Endothelial cell of umbilical vein (primary cell): ENCODE measurements at regions not wholly inside any gene's neighbourhood (a gene's known extent, or its start where the extent isn't known, plus 50 kb on each side); places are given as distances from the start of the nearest gene placed in this dataset.

Source experiments
- BruUV-seq: library from RNA; stranded (reverse); fragments of 400-500 nt; replicated peaks from 2 replicates; lab custom pipeline; 2021; lab: Mats Ljungman, UMichigan
- CTCF ChIA-PET: fragments of 300-600, 350-600 bp; sonication (Branson Sonifier 250); formaldehyde crosslinking; loops from one replicate; lab custom pipeline; 2021; ENCODE audit warnings: antibody characterized with exemption, inconsistent platforms; lab: Charles Lee
- POLR2A ChIA-PET: fragments of 300-600, 350-600 bp; sonication (Branson Sonifier 250); formaldehyde crosslinking; loops from one replicate; lab custom pipeline; 2021; ENCODE audit warnings: antibody characterized with exemption, inconsistent platforms; lab: Charles Lee
- DNase-seq: peaks from one replicate; pipeline ENCODE4 v3.0.0-alpha.2; 2011; ENCODE audit warnings: low read depth, low spot score
- FAIRE-seq: peaks from 2 replicates; lab custom pipeline; 2011; peaks lifted over from hg19 to GRCh38; lab: Jason Lieb, UNC
- H2AFZ ChIP-seq: 2 replicates; pipeline ENCODE4 v1.6.0; 2012; ENCODE audit warnings: low read depth, low read length, control low read depth, inconsistent platforms
- H3K27ac ChIP-seq: 2 replicates; pipeline ENCODE4 v1.5.1; 2011; ENCODE audit warnings: low read depth, mild to moderate bottlenecking, control low read depth, low read length, moderate library complexity; ENCODE audit not compliant: insufficient read depth
- H3K27me3 ChIP-seq, 2 experiments: 2 replicates each; pipeline versions ENCODE4 v1.6.0 to v1.6.1; 2011; ENCODE audit warnings: low read length in 2 of 2, mixed read lengths in 1 of 2; ENCODE audit not compliant: control insufficient read depth in 2 of 2, insufficient read depth in 2 of 2
- H3K36me3 ChIP-seq, 2 experiments: 2 replicates in 1 of 2; 3 replicates in 1 of 2; pipeline ENCODE4 v1.5.1; 2011; ENCODE audit warnings: low read length in 2 of 2, mild to moderate bottlenecking in 1 of 2, moderate library complexity in 1 of 2; ENCODE audit not compliant: control insufficient read depth in 2 of 2, insufficient read depth in 2 of 2; ENCODE audit errors: extremely low read depth in 1 of 2
- H3K4me1 ChIP-seq: 3 replicates; pipeline ENCODE4 v1.5.1; 2011; ENCODE audit warnings: mild to moderate bottlenecking, low read length; ENCODE audit not compliant: control insufficient read depth, insufficient read depth; ENCODE audit errors: extremely low read depth
- H3K4me2 ChIP-seq: 2 replicates; pipeline ENCODE4 v1.6.1; 2011; ENCODE audit warnings: low read length, control low read depth, mixed read lengths; ENCODE audit not compliant: insufficient read depth
- H3K4me3 ChIP-seq, 3 experiments: fragments of 200-600 bp in 1 of 3; sonication (generic), shearing (Covaris generic) in 1 of 3; replicated peaks in 1 of 3; 2 replicates each; pipeline ENCODE4 v1.5.1; 2011 to 2016; ENCODE audit warnings: control low read depth in 3 of 3, low read length in 3 of 3, mild to moderate bottlenecking in 2 of 3, inconsistent platforms in 1 of 3, low read depth in 1 of 3, moderate library complexity in 1 of 3; ENCODE audit not compliant: insufficient read depth in 1 of 3
- H3K79me2 ChIP-seq: 2 replicates; pipeline ENCODE4 v1.6.0; 2012; ENCODE audit warnings: low read length, inconsistent platforms; ENCODE audit not compliant: control insufficient read depth, insufficient read depth
- H3K9ac ChIP-seq: replicated peaks from 2 replicates; pipeline ENCODE3; 2011; ENCODE audit warnings: low read length, control low read depth; ENCODE audit not compliant: insufficient read depth; ENCODE audit errors: extremely low read depth
- H3K9me1 ChIP-seq: replicated peaks from 3 replicates; pipeline ENCODE4 v1.6.0; 2011; ENCODE audit warnings: mild to moderate bottlenecking, low read length; ENCODE audit not compliant: control insufficient read depth, insufficient read depth; ENCODE audit errors: extremely low read depth
- H3K9me3 ChIP-seq: replicated peaks from 2 replicates; pipeline ENCODE4 v1.5.1; 2012; ENCODE audit warnings: low read length, inconsistent platforms; ENCODE audit not compliant: control insufficient read depth, insufficient read depth
- H4K20me1 ChIP-seq: replicated peaks from 2 replicates; pipeline ENCODE3; 2011; ENCODE audit warnings: mild to moderate bottlenecking, low read length; ENCODE audit not compliant: control insufficient read depth, insufficient read depth; ENCODE audit errors: extremely low read depth
- CTCF ChIP-seq, 2 donors: IDR thresholded peaks; 1 replicate in 1 of 2; 2 replicates in 1 of 2; pipeline ENCODE4 v1.5.1; 2011; ENCODE audit warnings: low read length in 2 of 2, mild to moderate bottlenecking in 2 of 2, moderate library complexity in 2 of 2, control low read depth in 1 of 2, inconsistent platforms in 1 of 2, low read depth in 1 of 2; ENCODE audit not compliant: insufficient read depth in 1 of 2; ENCODE audit errors: extremely low read depth in 1 of 2
- EZH2 ChIP-seq: IDR thresholded peaks from 2 replicates; pipeline ENCODE4 v1.6.1; 2012; ENCODE audit warnings: borderline replicate concordance, low read depth, mild to moderate bottlenecking, moderate library complexity, low read length, inconsistent platforms; ENCODE audit not compliant: severe bottlenecking
- FOS ChIP-seq: IDR thresholded peaks from 2 replicates; pipeline ENCODE4 v1.6.1; 2011; ENCODE audit warnings: mild to moderate bottlenecking, low read length, moderate library complexity, borderline replicate concordance; ENCODE audit not compliant: insufficient read depth
- GATA2 ChIP-seq: IDR thresholded peaks from 2 replicates; pipeline ENCODE4 v1.7.0; 2011; ENCODE audit warnings: low read depth, mild to moderate bottlenecking, moderate library complexity, mixed read lengths, low read length; ENCODE audit not compliant: insufficient read length, insufficient read depth
- JUN ChIP-seq: IDR thresholded peaks from 2 replicates; pipeline ENCODE4 v1.6.1; 2011; ENCODE audit warnings: borderline replicate concordance, low read depth; ENCODE audit not compliant: insufficient read length, insufficient read depth
- MAX ChIP-seq: IDR thresholded peaks from 2 replicates; pipeline ENCODE4 v1.6.1; 2011; ENCODE audit not compliant: insufficient read depth, insufficient read length
- MYC ChIP-seq: IDR thresholded peaks from one replicate; pipeline ENCODE4 v1.6.1; 2011; ENCODE audit warnings: mild to moderate bottlenecking, low read depth, low read length
- POLR2A ChIP-seq: IDR thresholded peaks from 2 replicates; pipeline ENCODE4 v1.6.1; 2012; ENCODE audit warnings: low read depth, mild to moderate bottlenecking, control low read depth, low read length
- POLR2AphosphoS5 ChIP-seq: IDR thresholded peaks from 2 replicates; pipeline ENCODE4 v1.6.1; 2012; ENCODE audit warnings: low read depth, mild to moderate bottlenecking, control low read depth, low read length, moderate library complexity; ENCODE audit not compliant: insufficient read depth
- dilution Hi-C: fragments of 300-500 bp; cut with MboI; formaldehyde crosslinking; loops from one replicate; pipeline ENCODE4 v1.15.0; 2019; ENCODE audit warnings: low sequenced_read_pairs; ENCODE audit not compliant: extremely low pct_ligation_motif_present
- intact Hi-C: fragments of 100-400 bp; cut with micrococcal nuclease; formaldehyde crosslinking; loops from one replicate; pipeline ENCODE4 v1.10.0; 2022

GRCh38 chr16:85491058-85491771 lies 121.9 kb upstream of the GSE1 start:
- Histone ChIP-seq H3K4me2 (no peak overlapping the region), H3K27ac (no peak overlapping the region), H3K79me2 (no peaks in the 10 kb centered on the region), H3K27me3 (no peaks in the 10 kb centered on the region), H3K4me3 (no peak overlapping the region), H3K4me1 (no peaks in the 10 kb centered on the region), H3K36me3 (no peaks in the 10 kb centered on the region), H3K9ac (no peak overlapping the region), H3K9me1 (no peaks in the 10 kb centered on the region), H2AFZ (no peak overlapping the region), H3K9me3 (no peaks in the 10 kb centered on the region), H4K20me1 (no peaks in the 10 kb centered on the region)
- CTCF ChIA-PET, result interaction anchor here (0.6 to 1.4 kb wide), 8 partner anchors 11 to 119 kb away, joined by 3 to 4 read pairs (median 3); no protein-coding TSS in a partner anchor
- POLR2A ChIA-PET, result no interaction called here
- dilution Hi-C loops, result no loop called here
- TF ChIP-seq MAX (no peak), JUN (no peak), CTCF (IDR thresholded peaks at IDR 0.05; ENCODE audit: extremely low read depth in 1 of 2, insufficient read depth in 1 of 2, low read depth in 1 of 2, low read length in 2 of 2) (peak; percentile 53 to 63)
- no TSS peak for BruUV-seq
- no peak for DNase-seq
- FAIRE-seq, result no peak
- intact Hi-C loops, result no loop called here

- Histone ChIP-seq H3K4me1 (no peaks in the 10 kb centered on the region), H3K9me3 (no peaks in the 10 kb centered on the region), H3K4me2 (no peak overlapping the region), H3K27me3 (no peaks in the 10 kb centered on the region), H3K4me3 (no peak overlapping the region), H4K20me1 (no peaks in the 10 kb centered on the region), H2AFZ (no peak overlapping the region), H3K9ac (no peak overlapping the region), H3K27ac (no peak overlapping the region), H3K9me1 (no peaks in the 10 kb centered on the region), H3K36me3 (no peaks in the 10 kb centered on the region), H3K79me2 (no peaks in the 10 kb centered on the region)
- FAIRE-seq (no peak), DNase-seq (no peak)
- no TSS peak for BruUV-seq
- intact Hi-C loops, result no loop called here
- POLR2A ChIA-PET, result no interaction called here
- dilution Hi-C loops, result no loop called here
- TF ChIP-seq FOS (no peak), POLR2A (no peak), GATA2 (no peak), MYC (no peak), CTCF (IDR thresholded peaks at IDR 0.05; ENCODE audit: extremely low read depth in 1 of 2, insufficient read depth in 1 of 2, low read depth in 1 of 2, low read length in 2 of 2) (no peak), MAX (no peak), POLR2AphosphoS5 (no peak), EZH2 (no peak), JUN (no peak)
- CTCF ChIA-PET, result interaction anchor here (1.1 to 1.4 kb wide), 2 partner anchors 10 to 13 kb away, joined by 4 read pairs; no protein-coding TSS in a partner anchor
Measured at GRCh38 chr16:85491798-85492294, 121.3 kb upstream of the GSE1 start.
